WERI-Rb-1 (cell line): ENCODE measurements at regions not wholly inside any gene's neighbourhood (a gene's known extent, or its start where the extent isn't known, plus 50 kb on each side); places are given as distances from the start of the nearest gene placed in this dataset.

Experiments
- DNase-seq: peaks from one replicate; pipeline ENCODE4 v3.0.0-alpha.2; 2020
- H3K27ac ChIP-seq: fragments of 250-450 bp; sonication (Bioruptor Pico); 2 replicates; pipeline ENCODE4 v1.5.1; 2020; ENCODE audit warnings: mild to moderate bottlenecking, moderate library complexity
- H3K27me3 ChIP-seq: fragments of 250-450 bp; sonication (Bioruptor Pico); 2 replicates; pipeline ENCODE4 v1.5.1; 2021; ENCODE audit warnings: mild to moderate bottlenecking, low read depth, moderate library complexity; ENCODE audit not compliant: insufficient read depth, severe bottlenecking
- H3K36me3 ChIP-seq: fragments of 250-450 bp; sonication (Bioruptor Pico); 2 replicates; pipeline ENCODE4 v1.5.1; 2020; ENCODE audit warnings: mild to moderate bottlenecking, moderate library complexity
- H3K4me3 ChIP-seq: 2 replicates; pipeline ENCODE4 v1.5.1; 2011; ENCODE audit warnings: low read depth, mild to moderate bottlenecking, control low read depth, low read length
- H3K9me3 ChIP-seq: fragments of 250-450 bp; sonication (Bioruptor Pico); 2 replicates; pipeline ENCODE4 v1.5.1; 2021; ENCODE audit warnings: mild to moderate bottlenecking, moderate library complexity; ENCODE audit not compliant: severe bottlenecking
- TF ChIP-seq, protein P1 (sequence below): IDR thresholded peaks from 2 replicates; pipeline ENCODE4 v1.5.1; 2011; ENCODE audit warnings: low read depth, mild to moderate bottlenecking, control low read depth, inconsistent platforms, low read length

DNA sequence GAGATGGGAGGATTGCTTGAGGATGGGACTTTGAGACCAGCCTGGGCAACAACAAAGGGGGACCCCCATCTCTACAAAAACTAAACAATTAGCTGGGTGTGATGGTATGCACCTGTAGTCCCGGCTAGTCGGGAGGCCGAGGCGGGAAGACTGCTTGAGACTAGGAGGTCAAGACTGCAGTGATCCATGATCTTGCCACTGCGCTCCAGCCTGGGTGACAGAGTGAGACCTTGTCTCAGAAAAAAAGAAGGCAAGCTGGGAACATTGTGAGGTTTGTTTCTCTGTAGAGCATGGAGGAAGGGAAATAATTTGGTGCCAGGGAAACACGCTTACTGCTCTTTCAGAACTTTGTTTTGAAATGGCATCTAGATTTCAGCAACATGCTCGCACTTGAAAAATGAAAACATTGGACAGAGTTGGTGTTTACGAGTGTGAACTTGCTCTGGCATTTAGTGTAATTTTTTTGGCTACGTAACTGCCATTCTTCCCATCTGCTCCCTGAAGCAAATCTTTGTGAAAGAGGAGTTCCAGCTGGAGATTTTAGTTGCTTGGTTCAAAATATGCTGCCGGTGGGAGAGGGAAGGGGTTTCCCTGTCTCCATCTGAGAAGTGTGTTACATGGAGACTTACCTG lies 125.6 kb upstream of the DLX2 start:
- H3K27me3 ChIP-seq, result no peaks in the 10 kb centered on the region
- H3K4me3 ChIP-seq, result no peak overlapping the region
- H3K9me3 ChIP-seq, result no peaks in the 10 kb centered on the region
- H3K36me3 ChIP-seq, result no peaks in the 10 kb centered on the region
- H3K27ac ChIP-seq, result no peak overlapping the region
- DNase-seq, result no peak
- TF ChIP-seq, protein P1, sequence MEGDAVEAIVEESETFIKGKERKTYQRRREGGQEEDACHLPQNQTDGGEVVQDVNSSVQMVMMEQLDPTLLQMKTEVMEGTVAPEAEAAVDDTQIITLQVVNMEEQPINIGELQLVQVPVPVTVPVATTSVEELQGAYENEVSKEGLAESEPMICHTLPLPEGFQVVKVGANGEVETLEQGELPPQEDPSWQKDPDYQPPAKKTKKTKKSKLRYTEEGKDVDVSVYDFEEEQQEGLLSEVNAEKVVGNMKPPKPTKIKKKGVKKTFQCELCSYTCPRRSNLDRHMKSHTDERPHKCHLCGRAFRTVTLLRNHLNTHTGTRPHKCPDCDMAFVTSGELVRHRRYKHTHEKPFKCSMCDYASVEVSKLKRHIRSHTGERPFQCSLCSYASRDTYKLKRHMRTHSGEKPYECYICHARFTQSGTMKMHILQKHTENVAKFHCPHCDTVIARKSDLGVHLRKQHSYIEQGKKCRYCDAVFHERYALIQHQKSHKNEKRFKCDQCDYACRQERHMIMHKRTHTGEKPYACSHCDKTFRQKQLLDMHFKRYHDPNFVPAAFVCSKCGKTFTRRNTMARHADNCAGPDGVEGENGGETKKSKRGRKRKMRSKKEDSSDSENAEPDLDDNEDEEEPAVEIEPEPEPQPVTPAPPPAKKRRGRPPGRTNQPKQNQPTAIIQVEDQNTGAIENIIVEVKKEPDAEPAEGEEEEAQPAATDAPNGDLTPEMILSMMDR, result no peak

DNA sequence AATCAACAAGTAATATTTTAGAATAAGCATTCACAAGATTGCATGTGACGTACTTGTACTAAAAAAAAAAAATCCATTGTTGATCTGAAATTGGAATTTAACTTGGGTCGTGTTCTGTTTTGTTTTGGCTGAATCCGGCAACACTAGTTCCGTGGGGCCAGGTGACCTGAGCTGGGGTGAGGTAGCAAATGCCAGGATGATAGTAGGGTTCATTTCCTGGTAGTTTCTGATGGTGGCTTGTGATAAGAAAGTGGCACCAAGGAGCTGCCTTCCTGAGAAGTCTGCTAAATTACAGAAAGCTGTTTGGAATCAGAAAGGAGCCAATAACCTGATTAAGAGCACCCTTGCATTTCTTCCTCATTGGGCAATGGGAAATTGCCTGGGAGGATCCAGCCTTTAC lies 126.4 kb upstream of the DLX2 start:
- TF ChIP-seq, protein P1, result no peak
- H3K4me3 ChIP-seq, result no peak overlapping the region
- no peaks in the 10 kb centered on the region for H3K9me3 ChIP-seq
- no peaks in the 10 kb centered on the region for H3K27me3 ChIP-seq
- no peaks in the 10 kb centered on the region for H3K36me3 ChIP-seq
- no peak for DNase-seq
- H3K27ac ChIP-seq, result no peak overlapping the region

- no peak overlapping the region for H3K4me3 ChIP-seq
- H3K27me3 ChIP-seq, result no peaks in the 10 kb centered on the region
- TF ChIP-seq, protein P1, result no peak
- H3K36me3 ChIP-seq, result no peaks in the 10 kb centered on the region
- DNase-seq, result no peak
- no peaks in the 10 kb centered on the region for H3K9me3 ChIP-seq
- H3K27ac ChIP-seq, result no peak overlapping the region
These were observed 127.7 kb upstream of the DLX2 start for GRCh38 chr2:172230332-172230888.

DNA sequence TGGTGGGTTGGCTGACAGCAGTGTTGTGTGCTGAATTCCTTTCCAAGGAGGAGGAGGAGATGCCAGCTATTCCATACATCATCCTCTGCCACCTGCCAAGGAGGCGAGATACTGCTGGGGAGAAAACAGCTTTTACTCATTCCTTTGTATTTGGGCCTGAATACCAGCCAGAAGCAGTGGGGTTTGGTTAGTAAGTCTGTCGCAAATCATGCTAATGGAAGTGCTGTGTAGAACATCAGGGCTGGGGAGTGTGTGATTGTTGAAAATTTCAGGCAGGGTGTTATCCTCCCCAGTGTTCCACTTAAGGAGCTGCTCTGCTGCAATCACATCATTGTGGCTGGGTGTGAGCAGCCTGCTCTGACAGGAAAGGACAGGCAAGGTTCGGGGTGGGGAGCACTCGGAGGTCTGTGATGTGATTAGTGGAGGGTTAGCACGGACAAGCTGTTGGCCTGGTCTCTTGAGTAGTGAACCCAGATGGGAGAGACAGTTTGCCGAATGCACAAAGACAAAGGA lies 128.2 kb upstream of the DLX2 start:
- no peak overlapping the region for H3K4me3 ChIP-seq
- no peaks in the 10 kb centered on the region for H3K9me3 ChIP-seq
- TF ChIP-seq, protein P1, result no peak
- no peaks in the 10 kb centered on the region for H3K36me3 ChIP-seq
- no peak overlapping the region for H3K27ac ChIP-seq
- no peak for DNase-seq
- H3K27me3 ChIP-seq, result peaks cover 3% of the 10 kb centered on the region

DNA sequence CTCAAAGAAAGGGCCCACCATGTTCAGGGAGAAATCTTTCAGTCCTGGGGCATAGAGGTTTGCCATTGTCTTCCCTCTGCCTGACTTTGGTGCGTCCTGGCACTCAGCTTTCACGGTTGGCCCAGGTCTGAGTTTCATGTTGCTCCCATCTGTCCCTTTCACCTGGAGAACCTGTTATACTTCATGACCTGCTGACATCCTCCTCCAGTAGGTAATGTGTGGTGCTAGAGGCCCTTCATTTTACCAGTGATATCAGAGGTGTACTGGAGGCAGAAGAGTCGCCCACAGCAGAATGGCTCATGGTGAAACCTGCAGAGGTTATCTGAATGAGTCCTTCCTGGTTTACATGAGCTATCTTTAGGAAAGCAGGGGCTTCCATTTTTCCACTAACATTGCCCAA lies 128.8 kb upstream of the DLX2 start:
- no peaks in the 10 kb centered on the region for H3K36me3 ChIP-seq
- H3K27me3 ChIP-seq, result peaks cover 3% of the 10 kb centered on the region
- no peak for DNase-seq
- no peaks in the 10 kb centered on the region for H3K9me3 ChIP-seq
- no peak overlapping the region for H3K27ac ChIP-seq
- no peak overlapping the region for H3K4me3 ChIP-seq
- TF ChIP-seq, protein P1, result no peak
